Small intestine (tissue), 7 donors: ENCODE measurements at regions not wholly inside any gene's neighbourhood (a gene's known extent, or its start where the extent isn't known, plus 50 kb on each side); places are given as distances from the start of the nearest gene placed in this dataset.

Experiments used
- DNase-seq, 2 donors: peaks; one replicate each; pipeline versions ENCODE4 v3.0.0 to v3.0.0-alpha.2; 2013
- FAIRE-seq: peaks from 2 replicates; lab custom pipeline; 2012; peaks lifted over from hg19 to GRCh38; lab: Jason Lieb, UNC
- H3K27ac ChIP-seq, 3 donors: one replicate each; pipeline ENCODE4 v1.5.1; 2013; ENCODE audit warnings: low read length in 2 of 3, mild to moderate bottlenecking in 2 of 3, control low read depth in 1 of 3, inconsistent platforms in 1 of 3, low read depth in 1 of 3, moderate library complexity in 1 of 3
- H3K27me3 ChIP-seq, 3 donors: one replicate each; pipeline ENCODE4 v1.6.1; 2013; ENCODE audit warnings: low read length in 3 of 3, inconsistent platforms in 1 of 3; ENCODE audit not compliant: control insufficient read depth in 3 of 3, insufficient read depth in 3 of 3
- H3K36me3 ChIP-seq, 3 donors: one replicate each; pipeline ENCODE4 v1.6.1; 2013; ENCODE audit warnings: low read length in 3 of 3, inconsistent platforms in 1 of 3, low read depth in 1 of 3, mild to moderate bottlenecking in 1 of 3, moderate library complexity in 1 of 3; ENCODE audit not compliant: control insufficient read depth in 3 of 3, insufficient read depth in 2 of 3
- H3K4me1 ChIP-seq, 3 donors: one replicate each; pipeline ENCODE4 v1.6.1; 2013; ENCODE audit warnings: low read length in 2 of 3, inconsistent platforms in 1 of 3, low read depth in 1 of 3, mild to moderate bottlenecking in 1 of 3, moderate library complexity in 1 of 3; ENCODE audit not compliant: control insufficient read depth in 3 of 3, insufficient read depth in 2 of 3
- H3K4me3 ChIP-seq, 3 donors: one replicate each; pipeline ENCODE4 v1.5.1; 2013; ENCODE audit warnings: low read length in 3 of 3, control low read depth in 1 of 3, inconsistent platforms in 1 of 3, low read depth in 1 of 3, mild to moderate bottlenecking in 1 of 3, moderate library complexity in 1 of 3
- H3K9me3 ChIP-seq, 2 donors: one replicate each; pipeline ENCODE4 v1.6.1; 2013; ENCODE audit warnings: low read depth in 1 of 2, low read length in 1 of 2; ENCODE audit not compliant: control insufficient read depth in 2 of 2, insufficient read depth in 1 of 2
- WGBS, 3 donors: extraction: QIAGEN DNeasy Blood & Tissue Kit; methylation state at CpG; one replicate each; pipeline ENCODE4 v1.1.7; 2013; 5-methylcytosine and 5-hydroxymethylcytosine counted together
- donor health status: healthy with polysubstance abuse.
- donor health status: control.
- donor health status: control.
- donor health status: Bipolar disorder and iron deficiency.
- donor health status: healthy.

DNA sequence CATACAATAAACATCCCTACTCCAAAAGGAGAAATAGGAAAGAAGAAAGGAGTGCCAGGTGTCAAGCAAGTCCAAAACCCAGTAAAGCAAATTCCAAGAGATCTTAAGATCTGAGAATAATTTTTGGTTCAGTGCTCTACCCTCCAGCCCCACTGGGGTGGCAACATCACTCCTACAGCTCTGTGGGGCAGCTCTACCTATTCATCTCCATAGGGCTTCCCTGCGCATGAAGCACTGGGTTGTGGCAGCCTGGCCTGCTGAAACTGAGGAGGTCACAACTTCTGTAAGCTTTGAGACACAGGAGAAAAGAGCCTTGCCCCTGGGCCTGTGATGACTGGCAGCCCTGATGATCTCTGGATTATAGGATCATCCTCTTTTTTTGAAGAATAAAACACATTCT lies 378.2 kb upstream of the SOX14 start:
- Histone ChIP-seq H3K36me3 (no peaks in the 10 kb centered on the region), H3K4me3 (no peak overlapping the region), H3K27ac (no peak overlapping the region), H3K4me1 (no peaks in the 10 kb centered on the region), H3K9me3 (no peaks in the 10 kb centered on the region), H3K27me3 (no peaks in the 10 kb centered on the region)
- DNase-seq (no peak), FAIRE-seq (no peak)
- 81 to 97% (median 91%) methylated on average over 1 of the region's 1 CpG for WGBS, 3 donors

DNA sequence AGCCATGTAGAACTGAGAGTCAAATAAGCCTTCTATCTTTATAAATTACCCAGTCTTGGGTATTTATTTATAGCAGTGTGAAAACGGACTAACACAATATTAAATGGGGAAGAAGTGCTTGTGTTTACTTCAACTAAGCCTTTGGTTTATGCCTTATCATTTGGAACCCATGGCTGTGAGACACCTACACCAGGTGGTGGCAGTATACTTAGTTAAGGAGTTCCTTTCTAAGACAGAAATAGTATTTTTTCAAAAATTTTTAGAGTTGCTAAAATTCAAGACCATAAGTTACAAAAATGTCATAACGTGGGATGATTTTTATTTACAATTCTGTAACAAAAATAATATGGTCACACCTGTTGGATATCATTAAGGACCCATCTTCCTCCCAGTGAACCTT lies 354.5 kb upstream of the SOX14 start:
- FAIRE-seq (no peak), DNase-seq (no peak)

DNA sequence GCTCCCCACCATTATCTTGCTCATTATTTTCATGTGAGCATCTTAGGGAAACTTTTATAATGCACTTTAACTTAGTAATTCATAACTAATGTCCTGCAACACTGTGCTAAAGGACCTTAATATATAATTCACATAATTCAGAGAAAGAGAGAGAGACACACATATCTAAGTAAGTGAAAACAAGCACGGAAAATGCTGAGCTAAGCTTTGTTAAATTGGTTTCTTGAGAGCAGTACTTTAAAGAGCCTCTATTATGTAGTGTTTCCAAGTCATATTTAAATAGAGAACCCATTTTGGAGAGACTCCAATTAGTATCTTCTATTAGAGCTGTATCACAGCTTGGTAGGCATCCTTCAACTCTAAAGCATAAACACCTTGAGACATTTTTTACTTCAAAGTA lies 354.1 kb upstream of the SOX14 start:
- FAIRE-seq: no peak
- Histone ChIP-seq H3K4me3 (no peak overlapping the region), H3K27me3 (no peaks in the 10 kb centered on the region), H3K9me3 (no peaks in the 10 kb centered on the region), H3K27ac (no peak overlapping the region), H3K36me3 (no peaks in the 10 kb centered on the region), H3K4me1 (no peaks in the 10 kb centered on the region)
- 63 to 86% (median 77%) methylated on average over 1 of the region's 1 CpG for WGBS, 3 donors
- DNase-seq: no peak

More for the DNA sequence above, 354.5 kb upstream of the SOX14 start:
- H3K4me1 ChIP-seq: no peaks in the 10 kb centered on the region
- WGBS, 3 donors: 15 to 23% (median 19%) methylated on average over 2 of the region's 2 CpGs
- H3K36me3 ChIP-seq: no peaks in the 10 kb centered on the region
- H3K27me3 ChIP-seq: no peaks in the 10 kb centered on the region
- H3K9me3 ChIP-seq: no peaks in the 10 kb centered on the region
- H3K4me3 ChIP-seq: no peak overlapping the region
- no peak overlapping the region for H3K27ac ChIP-seq

GRCh38 chr3:137420198-137420995 lies 343.7 kb upstream of the SOX14 start:
- Histone ChIP-seq H3K4me3 (no peak overlapping the region), H3K9me3 (peaks cover 0 to 11% of the 10 kb centered on the region in 2 donors), H3K27me3 (no peaks in the 10 kb centered on the region), H3K27ac (no peak overlapping the region), H3K4me1 (no peaks in the 10 kb centered on the region), H3K36me3 (no peaks in the 10 kb centered on the region)
- 77 to 91% (median 89%) methylated on average over 4 of the region's 4 CpGs for WGBS, 3 donors
- no peak for DNase-seq
- FAIRE-seq: no peak

DNA sequence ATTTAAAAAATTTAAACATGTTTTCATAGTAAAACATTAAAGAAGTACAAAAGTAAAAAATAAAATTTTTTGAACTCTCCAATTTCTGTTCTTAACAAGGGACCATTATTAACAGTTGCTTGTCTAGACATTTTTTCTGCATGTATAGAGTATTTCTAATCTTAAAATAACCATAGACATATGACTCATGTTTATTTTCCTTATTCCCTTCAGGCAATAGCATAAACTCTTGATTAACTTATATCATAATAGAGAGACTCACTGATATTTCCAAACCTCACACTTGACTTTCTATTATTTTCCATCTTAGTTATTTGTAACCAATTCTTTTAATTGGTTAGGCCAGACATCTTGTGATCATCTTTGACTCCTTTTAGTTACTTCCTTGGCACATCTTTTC lies 325.6 kb upstream of the SOX14 start:
- no peak for DNase-seq
- no peaks in the 10 kb centered on the region for H3K27me3 ChIP-seq
- H3K36me3 ChIP-seq: no peaks in the 10 kb centered on the region
- H3K9me3 ChIP-seq: no peaks in the 10 kb centered on the region
- no peak overlapping the region for H3K27ac ChIP-seq
- FAIRE-seq: no peak
- H3K4me1 ChIP-seq: no peaks in the 10 kb centered on the region
- H3K4me3 ChIP-seq: no peak overlapping the region

GRCh38 chr3:137460944-137461343 lies 303.2 kb upstream of the SOX14 start:
- Histone ChIP-seq H3K4me3 (no peak overlapping the region), H3K27me3 (no peaks in the 10 kb centered on the region), H3K27ac (no peak overlapping the region), H3K36me3 (no peaks in the 10 kb centered on the region), H3K4me1 (no peaks in the 10 kb centered on the region), H3K9me3 (no peaks in the 10 kb centered on the region)
- WGBS, 3 donors: 90 to 92% (median 91%) methylated on average over 4 of the region's 4 CpGs
- FAIRE-seq (no peak), DNase-seq (no peak)

GRCh38 chr3:137463131-137463530 lies 301.0 kb upstream of the SOX14 start:
- Histone ChIP-seq H3K4me1 (no peaks in the 10 kb centered on the region), H3K36me3 (no peaks in the 10 kb centered on the region), H3K27ac (no peak overlapping the region), H3K9me3 (no peaks in the 10 kb centered on the region), H3K4me3 (no peak overlapping the region), H3K27me3 (no peaks in the 10 kb centered on the region)
- WGBS, 3 donors: 78 to 88% (median 83%) methylated on average over 5 of the region's 5 CpGs
- FAIRE-seq (no peak), DNase-seq (no peak)

DNA sequence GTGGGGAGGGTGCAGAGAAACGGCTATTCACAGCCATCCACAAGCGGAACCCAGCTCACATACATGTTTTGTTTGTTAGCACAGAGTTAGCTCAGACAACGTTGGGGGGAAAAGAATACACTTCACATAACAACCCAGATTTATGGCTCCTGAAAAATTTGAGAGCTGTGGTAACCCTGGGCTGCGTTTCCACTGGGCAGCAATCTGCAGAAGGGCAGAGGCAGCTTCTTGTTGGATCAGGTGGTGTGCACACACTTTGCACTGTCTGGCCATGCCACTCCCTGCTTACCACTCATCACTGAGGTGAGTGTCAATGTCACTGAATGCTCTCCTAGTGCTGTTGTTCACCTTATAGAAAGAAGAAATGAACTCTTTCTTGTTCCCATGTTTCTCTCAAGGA lies 299.8 kb upstream of the SOX14 start:
- Histone ChIP-seq H3K27ac (no peak overlapping the region), H3K36me3 (no peaks in the 10 kb centered on the region), H3K27me3 (no peaks in the 10 kb centered on the region), H3K9me3 (no peaks in the 10 kb centered on the region), H3K4me3 (no peak overlapping the region), H3K4me1 (no peaks in the 10 kb centered on the region)
- no peak for DNase-seq
- 46 to 54% (median 51%) methylated on average over 4 of the region's 4 CpGs for WGBS, 3 donors
- no peak for FAIRE-seq

- WGBS, 3 donors: 55 to 68% (median 65%) methylated on average over 7 of the region's 7 CpGs
- H3K4me3 ChIP-seq: no peak overlapping the region
- DNase-seq (no peak), FAIRE-seq (no peak)
- H3K36me3 ChIP-seq: no peaks in the 10 kb centered on the region
- H3K27me3 ChIP-seq: no peaks in the 10 kb centered on the region
- H3K9me3 ChIP-seq: no peaks in the 10 kb centered on the region
- H3K27ac ChIP-seq: no peak overlapping the region
- H3K4me1 ChIP-seq: no peaks in the 10 kb centered on the region
Observed at GRCh38 chr3:137468446-137468845, 295.7 kb upstream of the SOX14 start.
